ENCODE measurements at regions not wholly inside any gene's neighbourhood (a gene's known extent, or its start where the extent isn't known, plus 50 kb on each side); places are given as distances from the start of the nearest gene placed in this dataset.

DNA sequence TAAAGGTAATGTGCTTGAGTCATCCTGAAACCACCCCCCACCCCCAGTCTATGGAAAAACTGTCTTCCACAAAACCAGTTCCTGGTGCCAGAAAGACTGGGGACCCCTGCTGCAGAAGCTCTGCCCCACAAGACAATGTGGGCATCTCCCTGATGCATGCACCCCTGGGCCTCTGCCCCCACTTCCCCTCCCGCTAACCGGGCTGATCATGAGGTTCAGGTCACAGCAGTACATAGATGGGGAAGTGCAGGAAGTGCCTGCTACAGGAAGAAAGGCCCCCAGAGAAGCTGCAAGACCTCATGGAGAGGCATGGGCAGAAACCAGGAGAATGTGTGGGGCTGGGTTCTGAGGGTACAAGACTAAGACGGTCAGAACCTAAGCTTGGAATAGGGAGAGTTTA, 243.4 kb upstream of the ID2 start:
- TF ChIP-seq EZH2 (IDR thresholded peaks at IDR 0.05; ENCODE audit: insufficient read depth, poor library complexity, severe bottlenecking) (no peak), EZH2phosphoT487 (IDR thresholded peaks at IDR 0.05; ENCODE audit: insufficient read depth, low read depth) (no peak)

All from GM23248 (cell line).